Neural progenitor cell (in vitro differentiated cells): ENCODE measurements at regions not wholly inside any gene's neighbourhood (a gene's known extent, or its start where the extent isn't known, plus 50 kb on each side); places are given as distances from the start of the nearest gene placed in this dataset.

Experiments used
- CTCF ChIP-seq: fragments of 200-600 bp; sonication (generic); IDR thresholded peaks from 2 replicates; pipeline ENCODE4 v1.5.1; 2017; ENCODE audit warnings: antibody characterized with exemption, mild to moderate bottlenecking
- EZH2 ChIP-seq: fragments of 200-600 bp; sonication (generic); IDR thresholded peaks from 2 replicates; pipeline ENCODE4 v1.6.1; 2017; ENCODE audit warnings: antibody characterized with exemption, mild to moderate bottlenecking, moderate library complexity
- EZH2phosphoT487 ChIP-seq: fragments of 200-600 bp; sonication (generic); IDR thresholded peaks from 2 replicates; pipeline ENCODE4 v1.6.1; 2017; ENCODE audit warnings: antibody characterized with exemption

- TF ChIP-seq CTCF = no peak
- TF ChIP-seq EZH2 = no peak
- no peak for TF ChIP-seq EZH2phosphoT487
These were observed 822.1 kb downstream of the GALR1 start for GRCh38 chr18:78071776-78072175.
